GM23338 (cell line): ENCODE measurements at regions not wholly inside any gene's neighbourhood (a gene's known extent, or its start where the extent isn't known, plus 50 kb on each side); places are given as distances from the start of the nearest gene placed in this dataset.

ENCODE experiments used
- EZH2 ChIP-seq: fragments of 200-600 bp; sonication (generic); IDR thresholded peaks from one replicate; pipeline ENCODE4 v1.8.0; 2017; ENCODE audit warnings: antibody characterized with exemption, mild to moderate bottlenecking, low read depth; ENCODE audit not compliant: unreplicated experiment
- EZH2phosphoT487 ChIP-seq: fragments of 200-600 bp; sonication (generic); IDR thresholded peaks from one replicate; pipeline ENCODE4 v1.8.1; 2018; ENCODE audit warnings: antibody characterized with exemption; ENCODE audit not compliant: unreplicated experiment
- POLR2AphosphoS5 ChIP-seq: IDR thresholded peaks from 2 replicates; pipeline ENCODE4 v1.6.1; 2016; ENCODE audit warnings: antibody characterized with exemption, low read depth
- ZNF114 ChIP-seq: fragments of 250-450 bp; sonication (Bioruptor Pico); IDR thresholded peaks from 2 replicates; pipeline ENCODE4 v1.5.0; 2020; ENCODE audit warnings: mild to moderate bottlenecking, moderate library complexity
- TF ChIP-seq, protein P1 (sequence below), 2 experiments: fragments of 200-600 bp in 1 of 2; sonication (generic) in 1 of 2; conservative IDR thresholded peaks; 2 replicates each; pipeline versions ENCODE4 v1.5.1 to v1.6.1; 2016 to 2017; ENCODE audit warnings: antibody characterized with exemption in 2 of 2, low read depth in 2 of 2, mild to moderate bottlenecking in 2 of 2, moderate library complexity in 1 of 2
- TF ChIP-seq, protein P2 (sequence below): IDR thresholded peaks from one replicate; pipeline ENCODE4 v1.6.1; 2018; ENCODE audit warnings: antibody characterized with exemption; ENCODE audit not compliant: unreplicated experiment

DNA sequence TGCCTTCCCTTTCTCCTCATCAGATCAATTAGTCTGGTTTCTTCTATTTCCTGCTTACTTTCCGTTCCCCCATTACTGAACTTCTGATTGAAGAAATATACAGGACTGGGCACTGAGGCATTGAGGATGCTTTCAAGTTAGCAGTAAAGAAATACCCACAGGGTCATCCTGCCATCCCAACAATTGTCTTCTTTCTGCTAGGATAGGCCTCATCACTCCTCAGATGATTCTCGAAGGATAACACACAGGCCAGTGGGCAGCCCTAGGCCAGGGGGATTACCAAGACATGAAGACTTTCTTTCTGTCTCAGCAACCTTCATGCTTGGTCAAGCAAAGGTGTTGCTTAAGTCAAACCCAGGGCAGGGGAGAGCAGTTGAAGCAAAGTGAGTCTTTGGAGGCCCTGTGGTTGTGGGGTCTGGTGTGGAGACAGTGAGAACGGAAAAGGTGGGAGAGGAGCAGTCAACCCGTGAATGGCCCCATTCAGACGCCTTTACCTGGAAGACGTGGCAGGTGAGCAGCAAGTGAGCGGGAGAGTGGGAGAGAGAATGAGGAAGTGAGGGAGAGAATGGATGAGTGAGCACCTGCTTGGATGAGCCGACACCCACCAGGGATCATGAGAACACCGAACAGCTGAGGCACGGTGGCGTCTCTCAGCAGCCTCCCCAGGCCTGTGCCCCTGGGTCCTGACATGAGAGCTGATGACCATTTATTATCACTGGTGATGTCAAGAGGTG, 462.9 kb downstream of the PREX1 start:
- TF ChIP-seq, protein P1, sequence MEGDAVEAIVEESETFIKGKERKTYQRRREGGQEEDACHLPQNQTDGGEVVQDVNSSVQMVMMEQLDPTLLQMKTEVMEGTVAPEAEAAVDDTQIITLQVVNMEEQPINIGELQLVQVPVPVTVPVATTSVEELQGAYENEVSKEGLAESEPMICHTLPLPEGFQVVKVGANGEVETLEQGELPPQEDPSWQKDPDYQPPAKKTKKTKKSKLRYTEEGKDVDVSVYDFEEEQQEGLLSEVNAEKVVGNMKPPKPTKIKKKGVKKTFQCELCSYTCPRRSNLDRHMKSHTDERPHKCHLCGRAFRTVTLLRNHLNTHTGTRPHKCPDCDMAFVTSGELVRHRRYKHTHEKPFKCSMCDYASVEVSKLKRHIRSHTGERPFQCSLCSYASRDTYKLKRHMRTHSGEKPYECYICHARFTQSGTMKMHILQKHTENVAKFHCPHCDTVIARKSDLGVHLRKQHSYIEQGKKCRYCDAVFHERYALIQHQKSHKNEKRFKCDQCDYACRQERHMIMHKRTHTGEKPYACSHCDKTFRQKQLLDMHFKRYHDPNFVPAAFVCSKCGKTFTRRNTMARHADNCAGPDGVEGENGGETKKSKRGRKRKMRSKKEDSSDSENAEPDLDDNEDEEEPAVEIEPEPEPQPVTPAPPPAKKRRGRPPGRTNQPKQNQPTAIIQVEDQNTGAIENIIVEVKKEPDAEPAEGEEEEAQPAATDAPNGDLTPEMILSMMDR (conservative IDR thresholded peaks at IDR 0.05; ENCODE audit: low read depth in 2 of 2), result no peak
- TF ChIP-seq EZH2phosphoT487 (no peak), EZH2 (no peak), POLR2AphosphoS5 (no peak), ZNF114 (no peak)
- TF ChIP-seq, protein P2, sequence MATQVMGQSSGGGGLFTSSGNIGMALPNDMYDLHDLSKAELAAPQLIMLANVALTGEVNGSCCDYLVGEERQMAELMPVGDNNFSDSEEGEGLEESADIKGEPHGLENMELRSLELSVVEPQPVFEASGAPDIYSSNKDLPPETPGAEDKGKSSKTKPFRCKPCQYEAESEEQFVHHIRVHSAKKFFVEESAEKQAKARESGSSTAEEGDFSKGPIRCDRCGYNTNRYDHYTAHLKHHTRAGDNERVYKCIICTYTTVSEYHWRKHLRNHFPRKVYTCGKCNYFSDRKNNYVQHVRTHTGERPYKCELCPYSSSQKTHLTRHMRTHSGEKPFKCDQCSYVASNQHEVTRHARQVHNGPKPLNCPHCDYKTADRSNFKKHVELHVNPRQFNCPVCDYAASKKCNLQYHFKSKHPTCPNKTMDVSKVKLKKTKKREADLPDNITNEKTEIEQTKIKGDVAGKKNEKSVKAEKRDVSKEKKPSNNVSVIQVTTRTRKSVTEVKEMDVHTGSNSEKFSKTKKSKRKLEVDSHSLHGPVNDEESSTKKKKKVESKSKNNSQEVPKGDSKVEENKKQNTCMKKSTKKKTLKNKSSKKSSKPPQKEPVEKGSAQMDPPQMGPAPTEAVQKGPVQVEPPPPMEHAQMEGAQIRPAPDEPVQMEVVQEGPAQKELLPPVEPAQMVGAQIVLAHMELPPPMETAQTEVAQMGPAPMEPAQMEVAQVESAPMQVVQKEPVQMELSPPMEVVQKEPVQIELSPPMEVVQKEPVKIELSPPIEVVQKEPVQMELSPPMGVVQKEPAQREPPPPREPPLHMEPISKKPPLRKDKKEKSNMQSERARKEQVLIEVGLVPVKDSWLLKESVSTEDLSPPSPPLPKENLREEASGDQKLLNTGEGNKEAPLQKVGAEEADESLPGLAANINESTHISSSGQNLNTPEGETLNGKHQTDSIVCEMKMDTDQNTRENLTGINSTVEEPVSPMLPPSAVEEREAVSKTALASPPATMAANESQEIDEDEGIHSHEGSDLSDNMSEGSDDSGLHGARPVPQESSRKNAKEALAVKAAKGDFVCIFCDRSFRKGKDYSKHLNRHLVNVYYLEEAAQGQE, result no peak
